Thyroid gland (tissue), 4 donors: ENCODE measurements at regions not wholly inside any gene's neighbourhood (a gene's known extent, or its start where the extent isn't known, plus 50 kb on each side); places are given as distances from the start of the nearest gene placed in this dataset.

Source experiments
- DNase-seq, 2 donors: peaks; one replicate each; pipeline ENCODE4 v3.0.0-alpha.2; 2019
- H3K27ac ChIP-seq, 3 donors: fragments of 200-600 bp; sonication (generic); 1 replicate in 2 of 3; 2 replicates in 1 of 3; pipeline ENCODE4 v1.5.1; 2016 to 2019; ENCODE audit warnings: mild to moderate bottlenecking in 1 of 3, moderate library complexity in 1 of 3
- H3K27me3 ChIP-seq: fragments of 200-600 bp; sonication (generic); one replicate; pipeline ENCODE4 v1.5.1; 2019
- H3K36me3 ChIP-seq, 2 donors: fragments of 200-600 bp; sonication (generic); one replicate each; pipeline ENCODE4 v1.5.1; 2016 to 2019
- H3K4me1 ChIP-seq, 2 donors: fragments of 200-600 bp; sonication (generic); one replicate each; pipeline ENCODE4 v1.5.1; 2017 to 2019
- H3K4me3 ChIP-seq, 3 donors: fragments of 200-600 bp; sonication (generic); replicated peaks in 1 of 3; 1 replicate in 2 of 3; 2 replicates in 1 of 3; pipeline ENCODE4 v1.5.1; 2016; ENCODE audit warnings: mild to moderate bottlenecking in 1 of 3
- H3K9me3 ChIP-seq: fragments of 200-600 bp; sonication (generic); one replicate; pipeline ENCODE4 v1.5.1; 2017
- CTCF ChIP-seq, 6 experiments: fragments of 200-600 bp in 3 of 6; fragments of 450-650 bp in 3 of 6; sonication (generic) in 3 of 6; IDR thresholded peaks; one replicate each; pipeline ENCODE4 v1.5.1; 2016 to 2019; ENCODE audit warnings: antibody characterized with exemption in 6 of 6, mild to moderate bottlenecking in 2 of 6, inconsistent platforms in 1 of 6, moderate library complexity in 1 of 6
- POLR2A ChIP-seq, 2 donors: fragments of 450-650 bp; IDR thresholded peaks; one replicate each; pipeline ENCODE4 v1.6.1; 2017; ENCODE audit warnings: antibody characterized with exemption in 2 of 2, mild to moderate bottlenecking in 2 of 2, moderate library complexity in 1 of 2
- WGBS, 2 donors: methylation state at CpG; one replicate each; pipeline ENCODE4 v1.1.5; 2017; 5-methylcytosine and 5-hydroxymethylcytosine counted together
- intact Hi-C: fragments of 100-400 bp; cut with DNase I; formaldehyde crosslinking; loops from one replicate; pipeline ENCODE4 v1.15.1; 2023

DNA sequence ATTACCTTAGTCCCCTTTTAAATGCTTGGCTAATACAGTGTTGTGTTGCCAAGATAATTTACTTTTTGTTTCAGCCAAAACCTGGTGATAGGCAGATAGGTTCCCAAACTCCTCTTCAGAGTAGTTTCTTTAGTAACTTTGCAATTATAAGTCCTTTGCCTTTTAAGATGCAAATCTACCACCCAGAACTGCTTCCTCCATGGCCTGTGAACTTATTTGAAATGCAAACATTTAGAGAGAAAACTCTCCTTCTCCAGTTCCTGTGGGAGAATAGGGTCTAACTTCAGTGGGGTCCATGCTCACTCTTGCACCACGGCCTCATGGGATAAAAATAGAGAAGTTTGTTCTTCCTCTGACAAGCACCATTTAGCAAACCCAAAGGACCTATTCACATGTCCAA is 1955.4 kb upstream of the CDH6 start:
- no peak for DNase-seq
- Histone ChIP-seq H3K4me3 (no peak overlapping the region), H3K27me3 (no peaks in the 10 kb centered on the region), H3K4me1 (no peaks in the 10 kb centered on the region), H3K36me3 (no peaks in the 10 kb centered on the region), H3K9me3 (no peaks in the 10 kb centered on the region), H3K27ac (no peak overlapping the region)
- intact Hi-C loops = no loop called here
- TF ChIP-seq CTCF (IDR thresholded peaks at IDR 0.05) = no peak
- no peak for TF ChIP-seq POLR2A (IDR thresholded peaks at IDR 0.05)
- WGBS, 2 donors = 42 to 53% methylated on average over 1 of the region's 1 CpG

- no peak for TF ChIP-seq CTCF (IDR thresholded peaks at IDR 0.05)
- no peak for TF ChIP-seq POLR2A (IDR thresholded peaks at IDR 0.05)
- 73 to 75% methylated on average over 1 of the region's 1 CpG for WGBS, 2 donors
- no peaks in the 10 kb centered on the region for H3K36me3 ChIP-seq
- no peaks in the 10 kb centered on the region for H3K9me3 ChIP-seq
- H3K27ac ChIP-seq = no peak overlapping the region
- no peak overlapping the region for H3K4me3 ChIP-seq
- no peaks in the 10 kb centered on the region for H3K4me1 ChIP-seq
- no peak for DNase-seq
- intact Hi-C loops = no loop called here
- no peaks in the 10 kb centered on the region for H3K27me3 ChIP-seq
Observed at GRCh38 chr5:29231154-29231553, 1962.3 kb upstream of the CDH6 start.

DNA sequence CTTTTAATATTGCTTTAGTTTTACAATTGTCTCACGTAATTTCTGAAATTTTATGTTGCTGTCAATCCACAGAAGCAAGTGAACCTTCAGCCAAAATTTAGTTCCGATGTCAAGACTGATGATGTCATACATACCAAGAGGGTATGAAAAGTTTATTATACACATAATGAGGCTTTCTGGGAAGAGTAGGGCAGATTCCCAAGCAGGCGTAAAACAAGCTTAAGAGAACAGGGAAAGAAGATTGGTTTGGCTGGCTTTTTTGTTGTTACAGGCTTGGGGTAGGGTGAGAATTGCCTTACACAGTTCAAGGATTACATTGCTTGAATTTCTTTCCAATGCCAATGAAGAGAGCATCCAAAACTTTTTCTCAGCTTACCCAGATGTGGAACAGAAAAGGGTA is 1962.9 kb upstream of the CDH6 start:
- no peak overlapping the region for H3K27ac ChIP-seq
- intact Hi-C loops = no loop called here
- 66 to 69% methylated on average over 3 of the region's 3 CpGs for WGBS, 2 donors
- no peak for DNase-seq
- H3K4me3 ChIP-seq = no peak overlapping the region
- H3K27me3 ChIP-seq = no peaks in the 10 kb centered on the region
- H3K36me3 ChIP-seq = no peaks in the 10 kb centered on the region
- H3K4me1 ChIP-seq = no peaks in the 10 kb centered on the region
- TF ChIP-seq POLR2A (IDR thresholded peaks at IDR 0.05) (no peak), CTCF (IDR thresholded peaks at IDR 0.05) (no peak)
- no peaks in the 10 kb centered on the region for H3K9me3 ChIP-seq

DNA sequence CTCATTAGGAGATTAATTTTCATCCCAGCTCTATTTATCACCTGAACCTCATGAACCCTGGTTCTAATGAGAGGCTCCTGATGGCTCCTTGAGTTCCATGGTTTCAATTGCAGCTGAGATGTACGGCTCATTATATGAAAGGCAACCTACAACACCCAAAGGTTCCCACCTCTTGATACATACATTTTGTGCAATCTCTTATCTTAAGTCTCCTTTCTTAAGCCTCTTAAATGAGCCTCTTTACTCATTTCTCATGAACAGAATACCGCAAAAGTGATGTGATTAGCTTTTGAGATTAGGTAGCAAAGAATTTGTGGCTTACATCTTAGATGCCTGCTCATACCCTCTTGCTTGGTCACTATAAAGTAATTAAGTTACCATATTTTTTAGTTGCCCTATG is 1964.0 kb upstream of the CDH6 start:
- H3K9me3 ChIP-seq = no peaks in the 10 kb centered on the region
- WGBS, 2 donors = 62 to 70% methylated on average over 2 of the region's 2 CpGs
- H3K27me3 ChIP-seq = no peaks in the 10 kb centered on the region
- H3K4me1 ChIP-seq = no peaks in the 10 kb centered on the region
- H3K27ac ChIP-seq = no peak overlapping the region
- DNase-seq = no peak
- no peak for TF ChIP-seq POLR2A (IDR thresholded peaks at IDR 0.05)
- no peak for TF ChIP-seq CTCF (IDR thresholded peaks at IDR 0.05)
- no peak overlapping the region for H3K4me3 ChIP-seq
- no peaks in the 10 kb centered on the region for H3K36me3 ChIP-seq
- intact Hi-C loops = no loop called here

GRCh38 chr5:29218138-29218537 is 1975.3 kb upstream of the CDH6 start:
- Histone ChIP-seq H3K36me3 (no peaks in the 10 kb centered on the region), H3K27ac (no peak overlapping the region), H3K4me1 (no peaks in the 10 kb centered on the region), H3K9me3 (no peaks in the 10 kb centered on the region), H3K4me3 (no peak overlapping the region), H3K27me3 (no peaks in the 10 kb centered on the region)
- intact Hi-C loops = no loop called here
- DNase-seq = no peak
- TF ChIP-seq CTCF (IDR thresholded peaks at IDR 0.05) (no peak), POLR2A (IDR thresholded peaks at IDR 0.05) (no peak)
